ENCODE measurements at regions not wholly inside any gene's neighbourhood (a gene's known extent, or its start where the extent isn't known, plus 50 kb on each side); places are given as distances from the start of the nearest gene placed in this dataset.
A peak's percentile ranks its signal among the peaks of the same experiment; 100 is the strongest.

DNA sequence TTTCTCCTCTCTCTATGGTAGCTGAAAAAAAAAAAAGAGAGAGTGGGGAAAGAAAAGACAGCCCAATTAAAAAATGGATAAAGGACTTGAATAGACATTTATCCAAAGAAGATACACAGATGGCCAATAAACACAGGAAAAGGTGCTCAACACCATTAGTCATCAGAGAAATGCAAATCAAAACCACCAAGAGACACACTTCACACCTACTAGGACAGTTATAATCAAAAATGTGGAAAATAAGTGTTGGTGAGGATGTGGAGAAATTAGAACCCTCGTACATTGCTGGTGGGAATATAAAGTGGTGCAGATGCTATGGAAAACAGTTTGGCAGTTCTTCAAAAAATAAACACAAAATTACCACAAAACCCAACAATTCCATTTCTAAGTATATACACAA, 172.4 kb upstream of the GRIN2B start:
- DNase-seq = no peak

DNA sequence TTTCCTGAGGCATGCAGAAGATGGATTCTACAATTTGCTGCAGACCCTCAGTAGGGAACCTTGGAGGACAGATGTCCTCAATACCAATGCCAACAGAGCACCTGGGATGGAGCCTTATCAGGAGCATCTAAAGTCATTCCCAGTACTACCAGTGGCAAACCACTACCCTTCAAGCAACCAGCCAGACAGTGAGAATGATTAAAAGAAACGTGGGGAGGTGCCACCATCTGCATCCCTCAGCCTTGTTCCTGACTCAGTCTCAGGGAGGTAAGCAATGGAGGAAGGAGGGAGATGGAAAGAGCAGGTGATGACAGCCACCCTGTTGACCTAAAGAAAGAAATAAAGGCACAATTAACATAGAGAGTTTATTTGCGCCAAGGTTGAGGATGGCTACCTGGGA, 175.2 kb upstream of the GRIN2B start:
- DNase-seq = no peak

DNA sequence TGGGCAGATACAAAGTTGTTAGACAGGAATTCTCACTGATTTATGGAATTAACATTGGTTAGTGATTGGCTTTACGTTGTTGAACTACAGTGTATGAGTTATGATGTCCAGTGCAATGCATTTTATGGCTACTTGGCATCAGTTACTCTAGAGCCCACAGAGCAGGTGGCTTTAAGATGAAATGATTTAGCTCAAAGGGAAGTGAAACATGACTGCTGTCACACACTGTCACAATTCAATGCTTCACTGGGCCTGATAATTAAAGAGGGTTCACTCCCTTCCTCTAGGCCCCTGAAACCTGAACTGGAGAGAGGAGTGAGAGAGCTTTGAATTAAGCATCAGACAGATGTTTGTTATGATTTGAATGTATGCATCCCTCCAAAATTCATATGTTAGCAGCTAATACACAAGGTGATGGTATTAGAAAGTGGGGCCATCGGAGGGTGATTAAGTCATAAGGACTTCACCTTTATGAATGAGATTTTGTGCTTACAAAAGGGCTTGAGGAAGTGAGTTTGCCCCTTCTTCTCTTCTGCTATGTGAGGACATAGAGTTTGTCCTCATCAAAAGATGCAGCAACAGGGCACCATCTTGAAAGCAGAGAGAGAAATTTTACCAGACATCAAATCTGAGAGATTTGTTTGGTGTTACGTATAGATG, 175.8 kb upstream of the GRIN2B start:
- no peak for DNase-seq

DNA sequence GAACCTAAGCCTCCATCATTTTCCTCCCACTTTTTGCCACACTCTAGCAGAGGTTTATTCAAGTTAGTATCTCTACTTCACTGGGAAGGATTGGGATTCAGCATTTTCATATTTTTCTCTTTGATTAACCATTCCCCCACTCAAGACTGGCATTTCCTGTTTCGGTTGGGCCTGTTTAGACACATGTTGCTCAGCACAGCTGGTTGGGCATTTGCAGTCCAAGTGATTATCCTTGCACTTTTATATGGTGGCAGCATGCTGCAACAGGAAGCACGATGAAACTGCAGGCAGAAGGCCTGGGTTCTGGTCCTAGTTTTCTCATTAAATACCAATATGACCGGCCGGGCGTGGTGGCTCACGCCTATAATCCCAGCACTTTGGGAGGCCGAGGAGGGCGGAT, 182.9 kb upstream of the GRIN2B start:
- DNase-seq = no peak

DNA sequence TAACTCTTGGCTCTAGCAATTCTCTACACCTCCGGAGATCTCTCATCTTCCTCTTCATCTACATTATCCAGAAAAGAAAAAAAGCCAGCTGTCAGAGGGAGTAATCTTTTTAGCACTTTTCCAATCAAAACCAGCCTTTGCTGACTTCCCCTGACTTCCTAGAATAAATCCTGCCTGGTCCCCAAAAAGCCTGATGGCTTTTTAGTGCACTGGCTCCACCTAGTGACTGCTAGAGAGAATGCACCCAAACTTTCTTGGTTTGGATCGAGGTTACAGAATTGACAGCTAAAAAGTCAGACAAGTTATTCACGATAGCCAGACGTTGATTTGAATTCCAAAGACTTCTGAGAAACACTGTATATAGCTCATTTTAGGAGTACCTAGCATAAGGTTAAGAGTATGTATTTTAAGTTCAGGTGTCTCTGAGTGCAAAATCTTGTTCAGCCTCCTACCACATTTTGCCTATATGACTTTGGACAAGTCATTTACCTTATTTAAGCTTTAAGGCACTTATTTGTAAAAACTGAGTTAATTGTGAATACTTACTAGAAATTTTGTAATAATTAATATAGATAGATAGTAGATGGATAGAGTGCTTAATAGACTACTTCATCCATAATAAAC, 185.7 kb upstream of the GRIN2B start:
- DNase-seq = peak; percentile 47

DNA sequence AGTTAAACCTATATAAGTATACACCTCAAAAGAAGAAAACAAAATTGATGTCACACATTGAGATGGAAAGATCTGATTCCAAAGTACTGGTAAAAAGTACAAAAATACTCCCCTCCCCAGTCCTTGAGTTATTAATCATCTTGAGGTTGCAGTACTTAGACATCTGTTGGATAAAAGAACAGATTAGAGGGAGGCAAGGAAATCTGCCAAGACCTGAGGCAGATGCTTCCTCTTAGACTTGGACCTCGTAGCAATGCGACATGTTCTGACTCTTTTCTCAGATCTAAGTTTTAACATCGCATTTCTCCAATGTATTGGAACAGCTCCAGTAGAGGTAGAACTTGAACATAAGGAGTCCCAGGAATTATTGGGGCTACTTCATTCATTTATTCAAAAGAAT, 187.9 kb upstream of the GRIN2B start:
- DNase-seq = no peak

DNA sequence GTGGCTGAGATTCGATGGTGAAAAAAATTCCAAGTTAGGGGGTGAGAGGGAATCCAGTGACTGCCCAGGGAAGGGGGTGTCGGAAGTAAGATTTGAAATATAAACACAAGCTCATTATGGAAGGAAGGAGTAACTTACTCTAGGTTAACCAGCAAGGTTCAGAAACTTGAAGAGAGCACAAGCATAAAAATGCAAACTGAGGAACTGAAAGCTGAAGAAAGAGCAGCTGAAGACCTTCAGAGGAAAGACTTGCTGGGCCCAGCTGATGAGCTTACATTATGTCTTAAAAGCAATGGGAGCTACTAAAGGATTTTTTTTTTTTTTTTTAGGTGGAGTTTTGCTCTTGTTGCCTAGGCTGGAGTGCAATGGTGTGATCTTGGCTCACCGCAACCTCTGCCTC, 189.7 kb upstream of the GRIN2B start:
- no peak for DNase-seq

DNA sequence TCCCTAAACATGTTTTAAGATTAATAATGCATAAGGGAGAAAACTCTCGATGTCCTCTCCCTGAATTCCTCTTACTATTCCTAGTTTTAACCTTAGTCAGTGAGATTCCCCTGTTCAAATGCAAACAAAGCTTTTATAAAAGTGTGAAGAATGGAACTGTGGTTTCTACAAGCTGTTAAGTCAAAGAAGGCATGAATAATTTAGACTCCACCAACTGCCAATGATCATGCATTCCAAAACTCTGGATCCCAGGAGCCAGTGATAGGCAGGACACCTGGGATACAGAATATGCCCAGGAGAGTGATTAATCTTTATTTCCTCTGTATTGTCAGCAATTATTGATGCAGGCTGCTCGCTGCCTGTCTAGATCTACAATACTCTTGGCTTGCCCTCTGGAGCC, 190.3 kb upstream of the ATF7IP start:
- no peak for DNase-seq

DNA sequence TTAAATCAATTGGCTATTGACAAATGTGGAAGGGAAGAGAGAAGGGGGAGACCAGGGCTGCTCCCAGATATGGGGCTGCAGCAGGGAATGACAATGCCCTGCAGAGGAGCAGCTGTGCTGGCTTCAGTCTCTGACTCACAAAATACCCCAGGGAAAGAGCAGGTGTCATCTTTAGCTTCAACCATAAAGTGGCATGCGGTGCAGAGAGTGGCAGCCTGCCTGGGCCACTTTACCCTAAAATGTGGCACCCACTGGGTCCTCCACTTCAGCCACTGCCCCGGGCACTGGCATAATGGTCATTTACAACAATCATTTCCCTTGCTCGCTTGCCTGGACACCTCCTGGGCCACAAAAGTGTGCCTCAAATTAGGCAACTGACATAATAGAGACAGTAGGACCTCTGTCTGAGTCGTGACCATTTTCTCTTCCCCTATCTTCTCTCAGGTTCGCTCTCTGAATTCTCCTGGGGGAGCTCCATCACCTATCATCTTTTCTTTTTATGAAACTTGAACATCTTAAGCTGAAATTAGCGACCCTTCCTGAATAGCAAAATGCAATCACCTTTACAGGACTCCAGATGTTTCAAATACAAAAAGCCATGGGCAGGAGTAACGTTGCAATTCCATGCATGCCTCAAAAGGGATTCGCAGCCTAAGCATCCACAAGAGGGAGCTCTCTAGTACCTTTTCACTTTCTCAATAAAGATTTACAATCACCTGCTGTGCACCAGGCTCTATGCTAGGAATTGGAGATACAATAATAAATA, 179.9 kb upstream of the ATF7IP start:
- peak; percentile 28 for DNase-seq

DNA sequence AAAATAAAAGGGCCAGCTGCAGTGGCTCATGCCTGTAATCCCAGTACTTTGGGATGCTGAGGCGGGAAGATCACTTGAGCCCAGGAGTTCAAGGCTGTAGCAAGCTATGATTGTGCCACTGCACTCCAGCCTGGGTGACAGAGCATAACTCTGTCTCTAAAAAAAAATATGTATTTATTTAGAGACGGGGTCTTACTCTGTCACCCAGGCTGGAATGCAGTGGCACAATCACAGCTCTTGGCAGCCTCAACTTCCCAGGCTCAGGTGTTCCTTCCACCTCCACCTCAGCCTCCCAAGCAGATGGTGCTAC, 179.3 kb upstream of the ATF7IP start:
- DNase-seq = no peak

DNA sequence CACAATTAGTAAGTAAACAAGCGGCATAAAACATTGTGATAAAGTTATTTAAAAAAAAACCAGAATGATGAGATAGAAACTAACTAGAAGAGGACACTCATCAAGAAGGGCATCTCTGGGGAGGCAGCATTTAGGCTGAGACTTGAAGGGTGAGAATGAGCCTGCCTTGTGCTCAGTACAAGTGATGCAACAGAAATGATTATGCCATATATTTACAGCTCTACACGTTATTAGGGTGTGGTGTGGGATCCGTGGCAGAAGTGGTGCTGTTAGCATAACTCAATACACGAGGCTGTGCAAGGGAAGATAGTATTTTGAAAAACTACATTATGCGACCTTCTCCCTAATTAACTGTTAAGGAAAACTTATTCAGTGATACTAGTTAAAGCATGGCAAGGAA, 178.5 kb upstream of the ATF7IP start:
- no peak for DNase-seq

DNA sequence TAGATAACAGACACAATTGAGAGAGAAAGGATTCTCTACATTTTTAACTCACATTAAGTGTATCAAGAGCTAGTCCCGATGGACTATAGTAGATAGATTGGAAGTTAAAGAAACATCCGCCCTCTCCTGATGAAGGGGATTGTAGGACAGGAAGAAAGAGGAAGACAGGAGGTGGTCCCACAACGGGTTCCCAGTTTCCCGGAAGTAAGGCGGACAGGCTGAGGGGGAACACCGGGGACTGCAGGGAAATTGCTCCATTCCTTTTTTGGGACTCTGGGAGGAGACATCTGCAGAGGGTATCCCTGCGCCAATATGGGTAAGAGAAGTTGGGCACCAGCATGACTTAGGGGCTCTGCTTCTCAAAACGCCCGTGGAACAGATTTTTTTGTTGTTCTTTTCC, 177.5 kb upstream of the ATF7IP start:
- DNase-seq = no peak

DNA sequence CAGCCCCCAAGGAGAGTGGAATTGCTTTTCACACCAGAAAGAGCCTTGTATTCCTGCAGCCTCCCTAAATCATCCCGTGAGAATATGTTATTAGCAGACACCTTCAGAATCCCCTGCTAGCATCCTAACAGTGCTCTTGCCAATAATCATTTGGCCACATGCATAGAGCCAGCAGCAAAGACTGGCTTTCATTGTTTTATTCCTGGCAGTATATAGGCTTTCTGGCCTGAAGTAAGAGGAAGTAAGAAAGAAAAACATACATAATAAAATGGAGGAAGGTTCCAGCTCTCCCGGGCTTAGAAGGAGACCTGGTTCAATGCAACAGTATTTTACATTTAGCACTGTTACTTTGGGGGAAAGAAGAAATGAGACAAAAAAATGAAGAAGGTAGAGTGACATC, 176.7 kb upstream of the ATF7IP start:
- DNase-seq = no peak

DNA sequence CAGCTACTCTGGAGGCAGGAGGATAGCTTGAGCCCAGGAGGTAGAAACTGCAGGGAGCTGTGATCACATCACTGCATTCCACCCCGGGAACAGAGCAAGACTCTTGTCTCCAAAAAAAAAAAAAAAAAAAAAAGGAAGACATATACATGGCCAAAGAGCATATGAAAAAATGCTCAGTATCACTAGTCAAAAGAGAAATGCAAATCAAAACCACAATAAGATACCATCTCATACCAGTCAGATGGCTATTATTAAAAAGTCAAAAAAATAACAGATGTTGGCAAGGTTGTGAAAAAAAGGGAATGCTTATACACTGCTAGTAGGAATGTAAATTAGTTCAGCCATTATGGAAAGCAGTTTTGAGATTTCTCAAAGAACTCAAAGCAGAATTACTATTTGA, 174.8 kb upstream of the ATF7IP start:
- no peak for DNase-seq

DNA sequence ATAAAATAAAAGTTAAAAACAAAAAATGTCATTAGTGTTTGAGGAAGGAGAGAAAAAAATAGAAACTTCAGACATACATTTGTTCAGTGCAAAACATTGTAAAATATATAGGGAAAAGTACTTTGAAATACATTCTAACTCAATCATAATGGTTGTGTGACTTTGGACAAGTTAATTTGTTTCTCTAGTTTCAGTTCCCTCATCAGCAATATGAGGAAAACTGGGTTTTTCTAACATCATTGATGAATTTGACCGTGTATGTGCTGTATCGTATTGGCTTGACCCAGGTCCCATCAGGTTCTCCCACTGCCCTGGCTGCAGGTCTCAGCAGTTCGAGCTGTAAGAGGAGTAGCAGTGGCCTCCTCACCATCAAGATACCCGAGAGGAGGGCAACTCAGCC, 173.9 kb upstream of the ATF7IP start:
- no peak for DNase-seq

DNA sequence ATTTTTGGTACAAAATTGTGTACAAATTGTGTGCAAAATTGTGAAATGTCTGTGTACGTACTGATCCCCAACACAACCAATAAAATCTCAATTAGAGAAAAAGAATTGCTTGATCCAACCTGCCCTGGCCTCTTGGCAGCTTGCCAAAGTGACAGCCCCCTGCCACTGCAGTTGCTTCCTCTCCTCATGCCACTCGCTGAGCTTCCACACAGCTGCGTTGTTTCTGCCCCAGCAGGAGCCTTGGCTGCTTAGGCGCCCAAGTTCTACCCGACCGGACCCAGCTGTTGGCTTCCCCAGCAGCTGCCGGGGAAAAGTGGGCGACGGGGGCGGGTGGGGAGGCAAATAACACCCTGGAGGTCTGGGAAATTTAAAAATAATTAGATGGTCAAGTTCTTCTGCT, 171.8 kb upstream of the ATF7IP start:
- DNase-seq = no peak

DNA sequence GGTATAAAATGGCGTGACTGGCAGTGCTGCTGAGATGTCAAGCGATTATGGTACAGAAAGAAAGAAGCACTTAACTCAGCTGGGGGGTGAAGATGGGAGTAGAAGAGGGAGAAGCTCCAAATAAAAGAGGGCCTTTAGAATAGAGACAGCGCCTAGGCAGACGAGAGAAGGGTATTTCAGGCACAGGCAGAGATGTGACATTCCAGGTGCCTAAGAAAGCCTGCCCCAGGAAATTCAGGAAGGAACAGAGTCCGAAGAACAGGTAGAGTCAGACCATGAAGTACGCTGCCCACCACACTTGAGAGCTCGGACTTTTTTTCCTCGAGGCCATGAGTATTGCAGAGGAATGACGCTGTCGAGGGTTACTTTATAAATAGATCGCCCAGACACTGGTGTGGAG, 170.9 kb upstream of the ATF7IP start:
- no peak for DNase-seq

DNA sequence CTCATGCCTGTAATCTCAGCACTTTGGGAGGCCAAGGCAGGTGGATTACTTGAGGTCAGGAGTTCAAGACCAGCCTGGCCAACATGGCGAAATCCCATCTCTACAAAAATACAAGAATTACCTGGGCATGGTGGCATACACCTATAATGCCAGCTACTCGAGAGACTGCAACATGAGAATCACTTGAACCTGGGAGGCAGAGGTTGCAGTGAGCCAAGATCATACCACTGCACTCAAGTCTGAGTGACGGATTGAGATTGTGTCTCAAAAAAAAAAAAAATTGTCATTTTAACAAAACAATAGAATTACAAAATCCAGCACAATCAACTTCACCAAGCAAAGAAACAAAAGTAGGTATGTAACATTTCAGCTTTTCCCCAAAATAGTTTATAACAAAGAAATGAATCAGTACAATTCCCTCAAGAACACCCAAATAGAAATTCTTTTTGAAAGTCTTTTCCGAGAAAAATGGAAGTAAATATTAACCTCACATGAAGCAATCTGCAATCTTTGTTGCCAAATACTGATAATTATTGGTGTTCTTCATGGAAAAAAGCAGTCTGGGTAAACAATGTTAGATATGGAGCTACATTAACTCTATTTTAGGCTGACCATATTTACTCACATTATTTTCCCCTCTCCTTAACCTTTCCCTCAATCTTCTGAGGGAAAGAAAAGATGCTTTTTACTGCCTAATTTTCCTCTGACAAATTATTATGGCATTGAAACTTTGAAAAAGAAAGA, 165.9 kb upstream of the ATF7IP start:
- DNase-seq = no peak

DNA sequence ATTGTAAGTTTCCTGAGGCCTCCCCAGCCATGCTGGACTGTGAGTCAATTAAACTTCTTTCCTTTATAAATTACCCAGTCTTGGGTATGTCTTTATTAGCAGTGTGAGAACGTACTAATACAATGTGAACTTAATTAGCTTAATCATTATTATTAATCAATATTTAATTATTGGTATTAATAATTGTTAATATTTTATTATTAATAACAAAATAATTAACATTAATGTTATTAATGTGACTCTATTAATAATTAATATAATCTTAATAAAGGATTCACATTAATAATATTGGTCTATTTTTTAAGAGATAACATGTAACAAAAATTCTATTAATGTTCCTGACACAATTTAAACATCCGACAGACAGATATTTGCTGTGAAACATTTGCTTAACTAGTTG, 164.9 kb upstream of the ATF7IP start:
- DNase-seq = no peak

DNA sequence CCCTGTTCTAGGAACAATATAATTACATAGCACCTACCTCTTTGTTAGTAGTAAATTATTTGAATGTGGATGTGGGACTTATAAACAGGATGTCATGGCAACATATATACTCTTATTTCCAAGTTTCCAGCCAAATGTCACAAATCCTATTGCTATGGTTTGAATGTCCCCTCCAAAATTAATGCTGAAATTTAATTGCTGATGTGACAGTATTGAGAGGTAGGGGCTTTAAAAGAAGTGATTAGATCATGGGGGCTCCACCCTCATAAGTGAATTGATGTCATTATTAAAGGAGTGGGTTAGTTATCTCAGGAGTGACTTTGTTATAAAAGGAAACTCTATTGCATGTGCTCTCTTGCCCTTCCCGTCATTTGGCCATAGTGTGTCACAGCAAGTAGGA, 164.2 kb upstream of the ATF7IP start:
- DNase-seq = no peak

DNA sequence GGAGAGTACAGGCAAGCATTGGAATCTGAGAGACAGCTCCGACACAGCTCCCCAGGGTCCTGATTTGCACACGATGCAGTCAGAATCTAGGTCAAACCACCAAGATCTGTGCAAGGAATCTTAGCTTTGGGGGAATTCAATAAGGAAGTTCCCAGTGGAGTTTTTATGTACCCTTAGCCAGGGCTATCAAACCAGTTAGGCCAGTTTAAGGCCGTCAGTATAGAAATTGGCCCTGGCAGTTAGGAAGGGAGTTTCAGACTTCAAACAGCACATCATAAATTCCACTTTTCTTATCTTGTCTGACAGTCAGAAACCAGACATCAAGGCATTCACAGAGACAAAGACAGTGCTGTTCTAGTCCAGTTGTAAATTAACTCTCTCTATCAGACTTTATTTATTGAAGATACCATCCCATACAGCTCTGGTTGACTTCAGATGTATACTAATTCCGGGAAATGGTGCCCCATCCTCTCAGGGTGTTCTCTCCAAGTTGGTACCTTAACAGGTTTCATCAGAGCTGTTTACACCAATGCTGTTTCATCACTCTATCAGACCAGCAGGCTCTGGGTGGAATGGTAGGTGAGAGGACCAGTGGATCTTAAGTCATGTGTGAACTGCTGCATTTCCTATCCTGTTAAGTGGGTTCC, 157.5 kb upstream of the ATF7IP start:
- DNase-seq = no peak

DNA sequence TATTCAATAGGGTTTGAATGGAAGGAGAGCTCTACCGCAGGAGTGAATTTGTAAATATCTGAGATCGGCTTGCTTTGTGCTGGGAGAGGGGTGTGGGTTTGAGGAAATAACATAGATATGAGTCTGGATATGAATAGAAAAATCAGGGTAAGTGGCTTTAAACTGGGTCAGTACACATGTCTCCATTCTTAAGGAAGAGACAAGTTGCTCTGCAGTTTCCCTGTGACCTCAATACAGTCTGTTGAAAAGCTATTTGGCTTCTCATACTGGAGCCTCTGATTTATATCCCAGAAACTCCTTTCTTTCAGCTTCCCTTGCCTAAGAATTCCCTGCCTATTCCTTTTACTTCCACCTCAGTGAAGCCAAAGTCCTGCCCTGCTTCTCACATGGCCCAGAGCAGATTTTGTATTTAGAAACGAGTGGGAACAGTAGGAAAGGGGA, 153.5 kb upstream of the ATF7IP start:
- DNase-seq = no peak

DNA sequence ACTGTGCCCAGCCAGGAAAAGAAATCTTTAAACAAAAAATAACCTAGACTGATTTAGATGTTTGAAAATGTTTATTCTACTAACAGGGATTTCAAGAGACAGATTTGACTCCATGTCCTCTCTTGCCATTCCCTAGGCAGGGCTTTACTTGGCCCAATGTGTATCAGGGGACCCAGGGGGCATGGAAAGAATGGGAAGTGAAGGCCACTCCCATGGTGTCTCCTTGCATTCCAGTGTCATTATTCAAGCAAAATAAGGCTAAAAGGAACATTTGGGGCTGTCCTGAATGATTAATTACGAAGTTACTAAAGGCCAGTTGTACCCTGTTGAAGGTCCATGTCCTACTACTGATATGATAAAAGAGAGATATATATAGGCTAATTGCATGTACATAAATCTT, 151.9 kb upstream of the ATF7IP start:
- DNase-seq = no peak

Data from stimulated activated CD4-positive, alpha-beta T cell treated with anti-CD3 and anti-CD28 coated beads, Interleukin-15, amount 100 ng/mL, for 24 hours (primary cell).